ENCODE measurements at regions not wholly inside any gene's neighbourhood (a gene's known extent, or its start where the extent isn't known, plus 50 kb on each side); places are given as distances from the start of the nearest gene placed in this dataset.

DNA sequence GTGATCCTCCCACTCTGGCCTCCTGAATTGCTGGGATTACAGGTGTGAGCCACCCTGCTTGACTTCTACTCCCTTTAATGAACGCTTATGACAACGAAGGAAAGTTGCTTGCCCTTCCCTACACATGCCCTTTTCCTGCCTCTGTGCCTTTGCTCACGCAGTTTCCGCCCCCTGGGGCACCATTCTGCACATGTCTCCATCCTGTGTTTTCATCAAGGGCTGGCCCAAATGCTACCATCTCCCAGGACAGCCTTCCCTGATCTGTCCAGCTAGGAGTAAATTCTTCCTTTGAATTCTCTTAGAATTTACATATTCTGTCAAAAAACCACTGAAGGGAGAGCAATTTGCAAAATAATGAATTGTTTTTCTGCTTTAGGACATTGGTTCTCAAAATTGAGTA, 50.0 kb upstream of the KMT2C start:
- no peaks in the 10 kb centered on the region for H3K27me3 ChIP-seq
- no peaks in the 10 kb centered on the region for H3K36me3 ChIP-seq
- TF ChIP-seq POLR2AphosphoS5 (IDR thresholded peaks at IDR 0.05) (no peak), EP300 (IDR thresholded peaks at IDR 0.05) (no peak), POLR2A (IDR thresholded peaks at IDR 0.05) (no peak)
- TF ChIP-seq, protein P1, sequence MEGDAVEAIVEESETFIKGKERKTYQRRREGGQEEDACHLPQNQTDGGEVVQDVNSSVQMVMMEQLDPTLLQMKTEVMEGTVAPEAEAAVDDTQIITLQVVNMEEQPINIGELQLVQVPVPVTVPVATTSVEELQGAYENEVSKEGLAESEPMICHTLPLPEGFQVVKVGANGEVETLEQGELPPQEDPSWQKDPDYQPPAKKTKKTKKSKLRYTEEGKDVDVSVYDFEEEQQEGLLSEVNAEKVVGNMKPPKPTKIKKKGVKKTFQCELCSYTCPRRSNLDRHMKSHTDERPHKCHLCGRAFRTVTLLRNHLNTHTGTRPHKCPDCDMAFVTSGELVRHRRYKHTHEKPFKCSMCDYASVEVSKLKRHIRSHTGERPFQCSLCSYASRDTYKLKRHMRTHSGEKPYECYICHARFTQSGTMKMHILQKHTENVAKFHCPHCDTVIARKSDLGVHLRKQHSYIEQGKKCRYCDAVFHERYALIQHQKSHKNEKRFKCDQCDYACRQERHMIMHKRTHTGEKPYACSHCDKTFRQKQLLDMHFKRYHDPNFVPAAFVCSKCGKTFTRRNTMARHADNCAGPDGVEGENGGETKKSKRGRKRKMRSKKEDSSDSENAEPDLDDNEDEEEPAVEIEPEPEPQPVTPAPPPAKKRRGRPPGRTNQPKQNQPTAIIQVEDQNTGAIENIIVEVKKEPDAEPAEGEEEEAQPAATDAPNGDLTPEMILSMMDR (IDR thresholded peaks at IDR 0.05) = no peak
- no peaks in the 10 kb centered on the region for H3K9me3 ChIP-seq
- H3K4me1 ChIP-seq = no peaks in the 10 kb centered on the region
- 85 to 86% methylated on average over 4 of the region's 4 CpGs for WGBS, 2 donors
- intact Hi-C loops (cut with DNase I) = no loop called here
- no peak overlapping the region for H3K4me3 ChIP-seq
- no peak overlapping the region for H3K27ac ChIP-seq
- no peak for DNase-seq
